ENCODE measurements at regions not wholly inside any gene's neighbourhood (a gene's known extent, or its start where the extent isn't known, plus 50 kb on each side); places are given as distances from the start of the nearest gene placed in this dataset.

- Histone ChIP-seq H3K27me3 (peaks cover 0 to 99% (median 18%) of the 10 kb centered on the region in 4 donors), H3K4me1 (no peaks in the 10 kb centered on the region), H3K27ac (replicated peaks in 1 of 4) (no peak overlapping the region), H3K36me3 (no peaks in the 10 kb centered on the region), H3K9me3 (no peaks in the 10 kb centered on the region), H3K4me3 (no peak overlapping the region)
- WGBS = 84% methylated on average over 8 of the region's 10 CpGs
- DNase-seq (ENCODE audit: extremely low spot score) = no peak
- TF ChIP-seq CTCF (IDR thresholded peaks at IDR 0.05) (no peak), POLR2AphosphoS5 (IDR thresholded peaks at IDR 0.05) (no peak), POLR2A (IDR thresholded peaks at IDR 0.05; ENCODE audit: low read depth) (no peak), EP300 (IDR thresholded peaks at IDR 0.05) (no peak)
- intact Hi-C loops (cut with DNase I) = no loop called here
These were observed 67.9 kb upstream of the FBRSL1 start for GRCh38 chr12:132422040-132422380.

- TF ChIP-seq POLR2A (IDR thresholded peaks at IDR 0.05; ENCODE audit: low read depth) = no peak
- no peak for TF ChIP-seq EP300 (IDR thresholded peaks at IDR 0.05)
- TF ChIP-seq CTCF (IDR thresholded peaks at IDR 0.05) = no peak
- TF ChIP-seq POLR2AphosphoS5 (IDR thresholded peaks at IDR 0.05) = no peak
- Histone ChIP-seq H3K4me1 (peaks cover 4 to 8% (median 7%) of the 10 kb centered on the region in 4 donors), H3K4me3 (no peak overlapping the region), H3K27ac (replicated peaks in 1 of 4) (no peak overlapping the region), H3K27me3 (peaks cover 0 to 99% (median 26%) of the 10 kb centered on the region in 4 donors), H3K9me3 (no peaks in the 10 kb centered on the region), H3K36me3 (no peaks in the 10 kb centered on the region)
- no peak for DNase-seq (ENCODE audit: extremely low spot score)
- 49% methylated on average over 18 of the region's 18 CpGs for WGBS
- intact Hi-C loops (cut with DNase I) = loop anchor here (5.0 kb wide), 2 partner anchors 103 to 267 kb away; no protein-coding TSS in a partner anchor
These were observed 70.2 kb upstream of the FBRSL1 start for GRCh38 chr12:132419631-132420246.

GRCh38 chr12:132418393-132418925, 71.5 kb upstream of the FBRSL1 start:
- H3K4me3 ChIP-seq = no peak overlapping the region
- peaks cover 0 to 98% (median 25%) of the 10 kb centered on the region in 4 donors for H3K27me3 ChIP-seq
- intact Hi-C loops (cut with DNase I) = loop anchor here (5.0 kb wide), 2 partner anchors 104 to 266 kb away; no protein-coding TSS in a partner anchor
- no peak for TF ChIP-seq CTCF (IDR thresholded peaks at IDR 0.05)
- TF ChIP-seq POLR2AphosphoS5 (IDR thresholded peaks at IDR 0.05) = no peak
- TF ChIP-seq EP300 (IDR thresholded peaks at IDR 0.05) = no peak
- no peak for TF ChIP-seq POLR2A (IDR thresholded peaks at IDR 0.05; ENCODE audit: low read depth)
- 90% methylated on average over 3 of the region's 3 CpGs for WGBS
- H3K36me3 ChIP-seq = no peaks in the 10 kb centered on the region
- H3K27ac ChIP-seq (replicated peaks in 1 of 4) = no peak overlapping the region
- peaks cover 4 to 15% (median 11%) of the 10 kb centered on the region in 4 donors for H3K4me1 ChIP-seq
- no peak for DNase-seq (ENCODE audit: extremely low spot score)
- H3K9me3 ChIP-seq = no peaks in the 10 kb centered on the region

GRCh38 chr12:132417741-132418140, 72.2 kb upstream of the FBRSL1 start:
- Histone ChIP-seq H3K36me3 (no peaks in the 10 kb centered on the region), H3K27ac (replicated peaks in 1 of 4) (no peak overlapping the region), H3K4me1 (peaks cover 4 to 15% (median 11%) of the 10 kb centered on the region in 4 donors), H3K9me3 (no peaks in the 10 kb centered on the region), H3K4me3 (no peak overlapping the region), H3K27me3 (peaks cover 0 to 91% (median 23%) of the 10 kb centered on the region in 4 donors)
- intact Hi-C loops (cut with DNase I) = loop anchor here (5.0 kb wide), 2 partner anchors 105 to 265 kb away; no protein-coding TSS in a partner anchor
- 87% methylated on average over 15 of the region's 15 CpGs for WGBS
- DNase-seq (ENCODE audit: extremely low spot score) = no peak
- TF ChIP-seq CTCF (IDR thresholded peaks at IDR 0.05) (no peak), EP300 (IDR thresholded peaks at IDR 0.05) (no peak), POLR2A (IDR thresholded peaks at IDR 0.05; ENCODE audit: low read depth) (no peak), POLR2AphosphoS5 (IDR thresholded peaks at IDR 0.05) (no peak)

Measured in esophagus muscularis mucosa (tissue), 4 donors.